Heart left ventricle (tissue), 16 donors: ENCODE measurements at regions not wholly inside any gene's neighbourhood (a gene's known extent, or its start where the extent isn't known, plus 50 kb on each side); places are given as distances from the start of the nearest gene placed in this dataset.

Experiments
- ATAC-seq, 4 donors: fragments of 200-7000 bp; cut with Tn5 transposase; one replicate each; pipeline ENCODE4 v1.9.1; 2020 to 2022; ENCODE audit warnings: moderate library complexity in 4 of 4, mild to moderate bottlenecking in 3 of 4, moderate number of reproducible peaks in 1 of 4
- DNase-seq, 5 donors: peaks; one replicate each; pipeline ENCODE4 v3.0.0-alpha.2; 2020
- H3K27ac ChIP-seq, 12 donors: fragments of 200-600 bp; sonication (generic) in 4 of 12; one replicate each; pipeline versions ENCODE4 v1.5.0 to v1.8.0; 2016 to 2022; ENCODE audit warnings: mild to moderate bottlenecking in 2 of 12
- H3K27me3 ChIP-seq, 9 donors: fragments of 200-600 bp; sonication (generic) in 2 of 9; one replicate each; pipeline versions ENCODE4 v1.5.1 to v1.8.0; 2016 to 2022; ENCODE audit warnings: mild to moderate bottlenecking in 3 of 9
- H3K36me3 ChIP-seq, 9 donors: fragments of 200-600 bp; sonication (generic) in 2 of 9; one replicate each; pipeline versions ENCODE4 v1.5.0 to v1.8.0; 2018 to 2022; ENCODE audit warnings: mild to moderate bottlenecking in 2 of 9
- H3K4me1 ChIP-seq, 12 donors: fragments of 200-600 bp; sonication (generic) in 4 of 12; one replicate each; pipeline versions ENCODE4 v1.5.0 to v1.8.0; 2016 to 2022; ENCODE audit warnings: mild to moderate bottlenecking in 3 of 12
- H3K4me3 ChIP-seq, 12 donors: fragments of 200-600 bp; sonication (generic) in 4 of 12; one replicate each; pipeline versions ENCODE4 v1.5.0 to v1.8.0; 2017 to 2022; ENCODE audit warnings: mild to moderate bottlenecking in 9 of 12, moderate library complexity in 4 of 12
- H3K9me3 ChIP-seq, 12 donors: fragments of 200-600 bp; sonication (generic) in 4 of 12; one replicate each; pipeline versions ENCODE4 v1.5.0 to v1.8.0; 2016 to 2022; ENCODE audit warnings: mild to moderate bottlenecking in 1 of 12
- CTCF ChIP-seq, 12 donors: fragments of 200-600 bp; sonication (generic) in 4 of 12; IDR thresholded peaks; one replicate each; pipeline versions ENCODE4 v1.5.0 to v1.8.0; 2018 to 2022; ENCODE audit warnings: antibody characterized with exemption in 12 of 12, mild to moderate bottlenecking in 5 of 12
- POLR2A ChIP-seq, 2 donors: fragments of 450-650 bp; IDR thresholded peaks; one replicate each; pipeline ENCODE4 v1.6.1; 2017; ENCODE audit warnings: antibody characterized with exemption in 2 of 2, mild to moderate bottlenecking in 2 of 2, moderate library complexity in 2 of 2
- WGBS, 4 donors: extraction: QIAGEN DNeasy Blood & Tissue Kit in 2 of 4; methylation state at CpG; one replicate each; pipeline versions ENCODE4 v1.1.5 to v1.1.7; 2013 to 2018; 5-methylcytosine and 5-hydroxymethylcytosine counted together
- intact Hi-C, 10 donors: fragments of 100-400 bp; cut with DNase I; formaldehyde crosslinking; loops; one replicate each; pipeline versions ENCODE4 v1.11.1 to v1.14.2; 2022
- donor health status: ischemic (EF 13 %, LVEDD 7.1; RV severe dilation, severe dysfunction).
- donor health status: healthy with polysubstance abuse.
- donor health status: DM: no; HTN: yes; CAD: no.
- donor health status: DM: no; HTN: no; CAD: no.
- donor health status: ischemic (EF 25% LVEDD 6.9; RV normal size, moderate dysfunction).
- donor health status: ischemic (EF 25% LVEDD 5.7; RV mildly dilated, moderate dysfunction).
- donor health status: healthy.
- donor health status: DM: yes; HTN: yes; CAD: no.
- donor health status: ischemic (EF 35%, LVEDD 5.7; RV mildly dilated, moderate dysfunction).
- donor health status: nonischemic (EF 11% LVEDD 7.7; RV severe dilation, severe dysfunction).
- donor health status: DM: yes; HTN: yes; CAD: no.
- donor health status: PGD.
- donor health status: ischemic (EF 29% LVEDD 5.4; RV normal size, mild dysfunction).
- donor health status: nonischemic (EF 23%, LVEDD 6.1; RV moderate dilation, normal function).

DNA sequence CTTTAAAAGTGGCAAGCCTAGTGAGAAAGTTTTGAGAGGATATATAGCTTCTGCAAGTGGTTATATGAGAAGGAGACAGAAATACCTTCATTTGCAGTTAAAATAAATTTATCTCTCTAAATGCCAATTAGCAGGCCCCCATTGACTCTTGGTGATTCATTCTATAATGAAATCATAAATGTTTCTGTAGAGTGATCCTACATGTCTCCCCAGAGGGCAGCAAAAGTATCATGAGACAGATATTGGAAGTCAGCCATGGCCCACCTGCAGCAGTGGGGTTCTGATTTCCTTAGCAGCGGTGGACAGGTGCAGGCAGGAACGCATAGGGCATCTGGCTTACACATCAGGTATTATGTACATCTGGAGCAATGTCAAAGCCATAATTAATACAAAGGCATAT is 385.4 kb upstream of the SLC10A2 start:
- no peaks in the 10 kb centered on the region for H3K36me3 ChIP-seq
- ATAC-seq: no peak
- no peaks in the 10 kb centered on the region for H3K9me3 ChIP-seq
- intact Hi-C loops: no loop called here
- no peak overlapping the region for H3K27ac ChIP-seq
- H3K4me1 ChIP-seq: no peaks in the 10 kb centered on the region
- no peak for DNase-seq
- H3K27me3 ChIP-seq: no peaks in the 10 kb centered on the region
- WGBS, 4 donors: 61 to 80% (median 73%) methylated on average over 2 of the region's 2 CpGs
- no peak overlapping the region for H3K4me3 ChIP-seq
- no peak for TF ChIP-seq CTCF (IDR thresholded peaks at IDR 0.05)
- TF ChIP-seq POLR2A (IDR thresholded peaks at IDR 0.05): no peak

DNA sequence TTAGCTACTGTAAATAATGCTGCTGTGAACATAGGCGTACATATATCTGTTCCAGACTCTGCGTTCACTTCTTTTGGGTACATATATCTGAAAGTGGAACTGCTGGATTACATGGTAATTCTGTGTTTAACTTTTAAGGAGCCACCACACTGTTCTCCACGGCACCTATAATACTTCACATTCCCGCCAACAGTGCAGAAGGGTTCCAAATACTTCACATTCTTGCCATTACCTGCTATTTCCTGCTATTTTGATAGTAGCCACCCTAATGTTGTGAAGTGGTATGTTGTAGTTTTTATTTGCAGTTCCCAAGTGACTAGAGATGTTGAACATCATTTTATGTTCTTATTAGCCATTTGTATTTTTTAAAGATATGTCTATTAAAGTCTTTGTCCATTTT is 377.4 kb upstream of the SLC10A2 start:
- H3K36me3 ChIP-seq: no peaks in the 10 kb centered on the region
- H3K4me1 ChIP-seq: no peaks in the 10 kb centered on the region
- DNase-seq: no peak

DNA sequence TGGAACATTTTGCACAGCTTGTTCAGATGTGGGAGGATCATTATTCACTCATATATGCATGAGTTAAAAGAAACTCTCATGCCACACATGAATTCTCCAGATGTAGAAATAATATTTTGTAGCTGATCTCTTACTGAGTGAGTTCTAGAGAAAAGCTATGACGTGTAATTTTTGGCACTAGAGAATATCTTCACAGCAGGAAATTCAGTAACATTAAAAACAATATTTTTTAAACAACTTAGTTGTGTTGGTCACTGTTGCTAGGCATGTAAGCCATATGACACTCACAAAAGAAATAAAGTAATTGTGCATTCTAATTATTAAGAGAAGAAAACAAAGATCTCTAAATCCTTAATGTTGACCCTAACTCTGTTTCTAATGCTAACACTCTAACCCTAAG is 371.4 kb upstream of the SLC10A2 start:
- WGBS, 4 donors: 55 to 74% (median 68%) methylated on average over 1 of the region's 1 CpG
- Histone ChIP-seq H3K27me3 (no peaks in the 10 kb centered on the region), H3K4me3 (no peak overlapping the region), H3K9me3 (no peaks in the 10 kb centered on the region), H3K4me1 (no peaks in the 10 kb centered on the region), H3K27ac (no peak overlapping the region), H3K36me3 (no peaks in the 10 kb centered on the region)
- ATAC-seq (no peak), DNase-seq (no peak)
- TF ChIP-seq POLR2A (IDR thresholded peaks at IDR 0.05): no peak
- no peak for TF ChIP-seq CTCF (IDR thresholded peaks at IDR 0.05)
- intact Hi-C loops: no loop called here

More for the DNA sequence above, 377.4 kb upstream of the SLC10A2 start:
- no peak overlapping the region for H3K4me3 ChIP-seq
- TF ChIP-seq POLR2A (IDR thresholded peaks at IDR 0.05): no peak
- TF ChIP-seq CTCF (IDR thresholded peaks at IDR 0.05): no peak
- H3K27me3 ChIP-seq: no peaks in the 10 kb centered on the region
- no peak overlapping the region for H3K27ac ChIP-seq
- no peaks in the 10 kb centered on the region for H3K9me3 ChIP-seq
- ATAC-seq: no peak
- intact Hi-C loops: no loop called here
- 73 to 85% (median 78%) methylated on average over 4 of the region's 4 CpGs for WGBS, 4 donors

- intact Hi-C loops: no loop called here
- TF ChIP-seq POLR2A (IDR thresholded peaks at IDR 0.05) (no peak), CTCF (IDR thresholded peaks at IDR 0.05) (no peak)
- no peak overlapping the region for H3K4me3 ChIP-seq
- DNase-seq: no peak
- WGBS, 4 donors: 64 to 81% (median 73%) methylated on average over 6 to 10 of the region's 10 CpGs
- H3K27me3 ChIP-seq: no peaks in the 10 kb centered on the region
- H3K9me3 ChIP-seq: no peaks in the 10 kb centered on the region
- no peak for ATAC-seq
- H3K27ac ChIP-seq: no peak overlapping the region
- no peaks in the 10 kb centered on the region for H3K4me1 ChIP-seq
- H3K36me3 ChIP-seq: no peaks in the 10 kb centered on the region
These were observed 369.9 kb upstream of the SLC10A2 start for GRCh38 chr13:103436057-103436654.
